H1 (cell line): ENCODE measurements at regions not wholly inside any gene's neighbourhood (a gene's known extent, or its start where the extent isn't known, plus 50 kb on each side); places are given as distances from the start of the nearest gene placed in this dataset.

Source experiments
- CTCF ChIA-PET: fragments of 300-600 bp; sonication (Branson Sonifier 250); formaldehyde crosslinking; loops from one replicate; lab custom pipeline; 2021; ENCODE audit not compliant: partially characterized antibody; lab: Charles Lee
- POLR2A ChIA-PET: fragments of 300-600 bp; sonication (Branson Sonifier 250); formaldehyde crosslinking; loops from one replicate; lab custom pipeline; 2021; ENCODE audit warnings: inconsistent platforms; ENCODE audit not compliant: partially characterized antibody; lab: Charles Lee
- DNase-seq, 2 experiments: peaks; one replicate each; pipeline versions ENCODE4 v3.0.0 to v3.0.0-alpha.2; 2010 to 2022; ENCODE audit warnings: low spot score in 2 of 2, low read depth in 1 of 2, mixed read lengths in 1 of 2
- FAIRE-seq: peaks from 2 replicates; lab custom pipeline; 2011; peaks lifted over from hg19 to GRCh38; lab: Jason Lieb, UNC
- H2AFZ ChIP-seq: 2 replicates; pipeline ENCODE4 v1.8.1; 2012; ENCODE audit warnings: low read length, inconsistent platforms
- H2AK5ac ChIP-seq: 2 replicates; pipeline ENCODE4 v1.6.1; 2013; ENCODE audit warnings: low read depth, low read length
- H2BK120ac ChIP-seq: replicated peaks from 2 replicates; pipeline ENCODE3; 2013; ENCODE audit warnings: low read depth, low read length, inconsistent platforms
- H2BK12ac ChIP-seq: 2 replicates; pipeline ENCODE4 v1.6.1; 2013; ENCODE audit warnings: low read depth, low read length
- H2BK15ac ChIP-seq: 2 replicates; pipeline ENCODE4 v1.6.1; 2013; ENCODE audit warnings: low read length
- H2BK20ac ChIP-seq: 2 replicates; pipeline ENCODE4 v1.6.1; 2013; ENCODE audit warnings: low read length
- H2BK5ac ChIP-seq: 2 replicates; pipeline ENCODE4 v1.6.1; 2013; ENCODE audit warnings: low read depth, low read length
- H3K14ac ChIP-seq: 2 replicates; pipeline ENCODE4 v1.6.1; 2013; ENCODE audit warnings: inconsistent platforms; ENCODE audit not compliant: insufficient read length
- H3K18ac ChIP-seq: 2 replicates; pipeline ENCODE4 v1.6.1; 2013; ENCODE audit warnings: low read length; ENCODE audit errors: extremely low read depth
- H3K23ac ChIP-seq: 2 replicates; pipeline ENCODE4 v1.6.1; 2013; ENCODE audit warnings: inconsistent platforms; ENCODE audit not compliant: insufficient read length
- H3K23me2 ChIP-seq: 2 replicates; pipeline ENCODE4 v1.6.1; 2013; ENCODE audit warnings: low read depth, low read length
- H3K27ac ChIP-seq: 2 replicates; pipeline ENCODE4 v1.6.1; 2011; ENCODE audit warnings: low read depth, low read length, inconsistent platforms
- H3K27me3 ChIP-seq, 4 experiments: replicated peaks in 1 of 4; 1 replicate in 1 of 4; 2 replicates in 3 of 4; pipeline versions ENCODE4 v1.6.1 to v1.8.1; 2011 to 2013; ENCODE audit warnings: low read length in 3 of 4, mild to moderate bottlenecking in 3 of 4, inconsistent platforms in 2 of 4, mixed read lengths in 2 of 4, moderate library complexity in 1 of 4; ENCODE audit not compliant: control insufficient read depth in 3 of 4, insufficient read depth in 3 of 4; ENCODE audit errors: extremely low read depth in 1 of 4
- H3K36me3 ChIP-seq, 4 experiments: 2 replicates each; pipeline versions ENCODE4 v1.6.1 to v1.8.1; 2011 to 2013; ENCODE audit warnings: mild to moderate bottlenecking in 4 of 4, low read length in 3 of 4, moderate library complexity in 2 of 4, control low read depth in 1 of 4, inconsistent platforms in 1 of 4; ENCODE audit not compliant: insufficient read depth in 4 of 4, control insufficient read depth in 2 of 4
- H3K4ac ChIP-seq: replicated peaks from 2 replicates; pipeline ENCODE3; 2013; ENCODE audit warnings: low read length, low read depth, mixed read lengths, inconsistent platforms; ENCODE audit not compliant: insufficient read length
- H3K4me1 ChIP-seq, 4 experiments: replicated peaks in 1 of 4; 1 replicate in 1 of 4; 2 replicates in 3 of 4; pipeline versions ENCODE4 v1.6.1 to v1.8.1; 2011 to 2013; ENCODE audit warnings: low read length in 3 of 4, inconsistent platforms in 2 of 4, mixed read lengths in 1 of 4; ENCODE audit not compliant: insufficient read depth in 4 of 4, control insufficient read depth in 3 of 4
- H3K4me2 ChIP-seq, 2 experiments: 2 replicates each; pipeline versions ENCODE4 v1.6.1 to v1.8.1; 2011 to 2013; ENCODE audit warnings: low read depth in 2 of 2, low read length in 2 of 2, control low read depth in 1 of 2, inconsistent platforms in 1 of 2, mild to moderate bottlenecking in 1 of 2; ENCODE audit not compliant: insufficient read depth in 1 of 2
- H3K4me3 ChIP-seq, 4 experiments: fragments of 200-600, 300-600 bp in 1 of 4; sonication (generic), shearing (Covaris generic), sonication (Bioruptor Twin) in 1 of 4; 2 replicates each; pipeline versions ENCODE4 v1.5.1 to v1.8.1; 2011 to 2016; ENCODE audit warnings: low read length in 4 of 4, low read depth in 3 of 4, control low read depth in 2 of 4, inconsistent platforms in 2 of 4, mild to moderate bottlenecking in 2 of 4, mixed read lengths in 1 of 4, moderate library complexity in 1 of 4; ENCODE audit not compliant: insufficient read depth in 2 of 4; ENCODE audit errors: extremely low read depth in 1 of 4
- H3K56ac ChIP-seq: replicated peaks from 2 replicates; pipeline ENCODE3; 2013; ENCODE audit warnings: low read depth, mild to moderate bottlenecking, mixed read lengths, low read length, inconsistent platforms; ENCODE audit not compliant: insufficient read length
- H3K79me1 ChIP-seq: 2 replicates; pipeline ENCODE4 v1.6.1; 2013; ENCODE audit warnings: low read depth, low read length, control low read depth
- H3K79me2 ChIP-seq, 2 experiments: 2 replicates each; pipeline versions ENCODE4 v1.6.1 to v1.8.1; 2012 to 2013; ENCODE audit warnings: low read length in 2 of 2, mild to moderate bottlenecking in 2 of 2, inconsistent platforms in 1 of 2; ENCODE audit not compliant: insufficient read depth in 2 of 2, control insufficient read depth in 1 of 2
- H3K9ac ChIP-seq, 4 experiments: replicated peaks in 1 of 4; 1 replicate in 1 of 4; 2 replicates in 3 of 4; pipeline versions ENCODE4 v1.6.1 to v1.8.1; 2011 to 2013; ENCODE audit warnings: low read depth in 3 of 4, low read length in 3 of 4, control low read depth in 2 of 4, mild to moderate bottlenecking in 2 of 4, moderate library complexity in 2 of 4, inconsistent platforms in 1 of 4; ENCODE audit errors: extremely low read depth in 1 of 4
- H3K9me3 ChIP-seq, 2 experiments: 2 replicates each; pipeline versions ENCODE4 v1.6.1 to v1.8.1; 2012 to 2013; ENCODE audit warnings: mild to moderate bottlenecking in 2 of 2, moderate library complexity in 2 of 2, control low read depth in 1 of 2, inconsistent platforms in 1 of 2, low read depth in 1 of 2, low read length in 1 of 2, mixed read lengths in 1 of 2; ENCODE audit not compliant: insufficient read depth in 2 of 2
- H4K20me1 ChIP-seq, 2 experiments: replicated peaks in 1 of 2; 2 replicates each; pipeline versions ENCODE3 to v1.8.1; 2011 to 2013; ENCODE audit warnings: inconsistent platforms in 2 of 2, low read length in 2 of 2, mild to moderate bottlenecking in 1 of 2; ENCODE audit not compliant: insufficient read depth in 2 of 2, control insufficient read depth in 1 of 2
- H4K5ac ChIP-seq: 2 replicates; pipeline ENCODE4 v1.6.1; 2013; ENCODE audit warnings: low read length, low read depth, mixed read lengths, inconsistent platforms; ENCODE audit not compliant: insufficient read length
- H4K8ac ChIP-seq: 2 replicates; pipeline ENCODE4 v1.8.0; 2013; ENCODE audit warnings: mild to moderate bottlenecking, moderate library complexity, low read length, inconsistent platforms; ENCODE audit not compliant: insufficient read depth; ENCODE audit errors: extremely low read depth
- H4K91ac ChIP-seq: replicated peaks from 2 replicates; pipeline ENCODE3; 2013; ENCODE audit warnings: low read length, mixed read lengths, inconsistent platforms; ENCODE audit not compliant: insufficient read length
- JUND ChIP-seq: IDR thresholded peaks from 2 replicates; pipeline ENCODE4 v1.6.1; 2011; ENCODE audit warnings: mild to moderate bottlenecking, improper control_type of control experiment, low read length
- POLR2AphosphoS5 ChIP-seq: IDR thresholded peaks from 2 replicates; pipeline ENCODE4 v1.6.1; 2011; ENCODE audit warnings: low read depth, low read length
- SIN3A ChIP-seq, 2 experiments: IDR thresholded peaks in 1 of 2; conservative IDR thresholded peaks in 1 of 2; 2 replicates each; pipeline ENCODE4 v1.6.1; 2011 to 2012; ENCODE audit warnings: low read length in 2 of 2, improper control_type of control experiment in 1 of 2, low read depth in 1 of 2, mild to moderate bottlenecking in 1 of 2
- SIX5 ChIP-seq: IDR thresholded peaks from 2 replicates; pipeline ENCODE4 v1.6.1; 2011; ENCODE audit warnings: mild to moderate bottlenecking, low read depth, low read length
- SP2 ChIP-seq: IDR thresholded peaks from 2 replicates; pipeline ENCODE4 v1.6.1; 2012; ENCODE audit warnings: mild to moderate bottlenecking, low read length, inconsistent platforms
- WGBS, 2 experiments: shearing (Covaris generic) in 1 of 2; methylation state at CpG; one replicate each; pipeline versions ENCODE4 v1.1.6 to v1.1.7; 2013 to 2015; ENCODE audit warnings: low lambda C conversion rate in 2 of 2, mixed read lengths in 2 of 2, inconsistent platforms in 1 of 2, low coverage in 1 of 2, missing lambda C conversion rate in 1 of 2; ENCODE audit not compliant: insufficient replicate concordance in 2 of 2, insufficient coverage in 1 of 2, insufficient read length in 1 of 2; ENCODE audit errors: extremely low coverage in 1 of 2, missing lambda C conversion rate in 1 of 2; 5-methylcytosine and 5-hydroxymethylcytosine counted together

DNA sequence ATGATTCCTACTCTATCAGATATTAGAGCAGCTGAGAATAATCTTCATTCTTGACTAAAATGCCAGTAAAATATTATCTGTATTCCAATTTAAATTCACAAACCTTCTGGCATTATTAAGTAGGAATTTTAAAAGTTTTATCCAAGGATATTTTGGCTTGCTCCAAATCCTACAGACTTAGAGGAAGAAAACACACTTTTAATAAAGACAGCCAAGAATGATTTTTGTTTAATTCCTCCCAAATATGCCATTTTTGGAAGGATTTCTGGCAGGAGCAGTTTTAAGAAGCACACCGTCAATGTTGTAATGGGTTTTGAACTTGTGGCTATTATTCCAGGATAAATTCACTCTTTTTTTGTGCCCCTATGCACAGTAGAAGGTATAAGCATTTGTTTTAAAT lies 355.1 kb downstream of the SLITRK5 start:
- WGBS, 2 experiments: 92% methylated on average over 1 of the region's 1 CpG; no CpG with 5 or more reads in 1 of the 2 experiments
- Histone ChIP-seq H3K27me3 (no peaks in the 10 kb centered on the region), H3K14ac (no peak overlapping the region), H3K56ac (no peak overlapping the region), H2BK15ac (no peak overlapping the region), H3K4me1 (no peaks in the 10 kb centered on the region), H3K4me2 (no peak overlapping the region), H2AFZ (no peak overlapping the region), H3K79me1 (no peaks in the 10 kb centered on the region), H3K9ac (no peak overlapping the region), H4K20me1 (no peaks in the 10 kb centered on the region), H3K23ac (no peak overlapping the region), H3K27ac (no peak overlapping the region), H2BK20ac (no peak overlapping the region), H2BK12ac (no peak overlapping the region), H2BK5ac (no peak overlapping the region), H4K8ac (no peak overlapping the region), H3K4me3 (no peak overlapping the region), H3K9me3 (no peaks in the 10 kb centered on the region), H3K4ac (no peak overlapping the region), H4K91ac (no peak overlapping the region), H3K23me2 (no peaks in the 10 kb centered on the region), H4K5ac (no peak overlapping the region), H2BK120ac (no peak overlapping the region), H2AK5ac (no peak overlapping the region), H3K36me3 (no peaks in the 10 kb centered on the region), H3K79me2 (no peaks in the 10 kb centered on the region), H3K18ac (no peak overlapping the region)
- DNase-seq: no peak
- ChIA-PET CTCF (no interaction called here), POLR2A (no interaction called here)
- TF ChIP-seq JUND (no peak), SIX5 (no peak), SIN3A (conservative IDR thresholded peaks at IDR 0.05 in 1 of 2, IDR thresholded peaks at IDR 0.05 in 1 of 2; ENCODE audit: low read depth in 1 of 2, low read length in 2 of 2) (no peak), POLR2AphosphoS5 (no peak), SP2 (no peak)
- FAIRE-seq: no peak
